K562 (cell line): ENCODE measurements at regions not wholly inside any gene's neighbourhood (a gene's known extent, or its start where the extent isn't known, plus 50 kb on each side); places are given as distances from the start of the nearest gene placed in this dataset.
A peak's percentile ranks its signal among the peaks of the same experiment; 100 is the strongest.

Experiments
- ATAC-seq: fragments of 200-7000 bp; cut with Tn5 transposase; 3 replicates; pipeline ENCODE4 v1.9.1; 2020; ENCODE audit warnings: moderate library complexity
- BruUV-seq: library from RNA; stranded (reverse); fragments of 400-500 nt; replicated peaks from 2 replicates; lab custom pipeline; 2021; lab: Mats Ljungman, UMichigan
- CTCF ChIA-PET: fragments of 300-600 bp; formaldehyde crosslinking; extraction: SDS; loops from one replicate; lab custom pipeline; 2021; ENCODE audit warnings: low intra/inter-chr PET ratio; lab: Yijun Ruan, JAX
- POLR2A ChIA-PET: fragments of 300-600, 350-650 bp; sonication (Branson Sonifier 250); formaldehyde crosslinking; extraction: SDS; loops from one replicate; lab custom pipeline; 2021; ENCODE audit warnings: antibody characterized with exemption, inconsistent platforms; lab: Yijun Ruan, JAX
- DNase-seq, 4 experiments: peaks; one replicate each; pipeline versions ENCODE4 v3.0.0 to v3.0.0-alpha.2; 2011 to 2018; ENCODE audit warnings: low spot score in 3 of 4, mixed read lengths in 3 of 4; ENCODE audit errors: extremely low read depth in 1 of 4
- FAIRE-seq: peaks from 2 replicates; lab custom pipeline; 2011; peaks lifted over from hg19 to GRCh38; lab: Jason Lieb, UNC
- H2AFZ ChIP-seq: 2 replicates; pipeline ENCODE4 v1.6.0; 2011; ENCODE audit warnings: low read depth, low read length, control low read depth, inconsistent platforms
- H3K27ac ChIP-seq: fragments of 200-600 bp; 3 replicates; pipeline ENCODE4 v1.8.0; 2011; ENCODE audit warnings: low read depth, mild to moderate bottlenecking, control low read depth, inconsistent platforms, low read length, moderate library complexity, mixed read lengths; ENCODE audit errors: extremely low read depth
- H3K27me3 ChIP-seq, 2 experiments: fragments of 300-600 bp in 1 of 2; 2 replicates in 1 of 2; 3 replicates in 1 of 2; pipeline versions ENCODE4 v1.6.0 to v1.8.0; 2011; ENCODE audit warnings: inconsistent platforms in 2 of 2, low read length in 2 of 2, mild to moderate bottlenecking in 1 of 2, mixed read lengths in 1 of 2, moderate library complexity in 1 of 2; ENCODE audit not compliant: control insufficient read depth in 2 of 2, insufficient read depth in 2 of 2
- H3K36me3 ChIP-seq: fragments of 300-600 bp; 3 replicates; pipeline ENCODE4 v1.8.0; 2011; ENCODE audit warnings: mild to moderate bottlenecking, low read length, inconsistent platforms; ENCODE audit not compliant: control insufficient read depth, insufficient read depth
- H3K4me1 ChIP-seq, 2 experiments: fragments of 200-600 bp in 1 of 2; replicated peaks in 1 of 2; 2 replicates in 1 of 2; 3 replicates in 1 of 2; pipeline versions ENCODE4 v1.5.1 to v1.8.0; 2011; ENCODE audit warnings: inconsistent platforms in 2 of 2, low read length in 2 of 2, mild to moderate bottlenecking in 1 of 2, mixed read lengths in 1 of 2, moderate library complexity in 1 of 2; ENCODE audit not compliant: control insufficient read depth in 2 of 2, insufficient read depth in 2 of 2
- H3K4me2 ChIP-seq: 2 replicates; pipeline ENCODE4 v1.6.1; 2011; ENCODE audit warnings: low read length, control low read depth, inconsistent platforms, mixed read lengths; ENCODE audit not compliant: insufficient read depth
- H3K4me3 ChIP-seq: fragments of 200-600 bp; sonication (generic), shearing (Covaris generic); 2 replicates; pipeline ENCODE4 v1.5.1; 2016; ENCODE audit warnings: control low read depth, inconsistent platforms
- H3K79me2 ChIP-seq: fragments of 200-600 bp; 3 replicates; pipeline ENCODE4 v1.8.0; 2011; ENCODE audit warnings: low read length, inconsistent platforms; ENCODE audit not compliant: control insufficient read depth, insufficient read depth
- H3K9ac ChIP-seq, 2 experiments: 2 replicates each; pipeline versions ENCODE4 v1.6.0 to v1.6.1; 2011; ENCODE audit warnings: low read depth in 2 of 2, low read length in 2 of 2, control low read depth in 1 of 2, inconsistent platforms in 1 of 2, mild to moderate bottlenecking in 1 of 2, mixed read lengths in 1 of 2; ENCODE audit not compliant: insufficient read depth in 1 of 2
- H3K9me1 ChIP-seq: one replicate; pipeline ENCODE4 v1.6.0; 2011; ENCODE audit warnings: inconsistent platforms, mild to moderate bottlenecking, low read length, moderate library complexity; ENCODE audit not compliant: control insufficient read depth, insufficient read depth
- H3K9me3 ChIP-seq: replicated peaks from 2 replicates; pipeline ENCODE4 v1.5.1; 2011; ENCODE audit warnings: low read depth, low read length, inconsistent platforms; ENCODE audit not compliant: control insufficient read depth, insufficient read depth
- H4K20me1 ChIP-seq: replicated peaks from 2 replicates; pipeline ENCODE4 v1.6.1; 2011; ENCODE audit warnings: low read length, inconsistent platforms, mixed read lengths; ENCODE audit not compliant: control insufficient read depth, insufficient read depth
- CTCF ChIP-seq, 3 experiments: IDR thresholded peaks in 2 of 3; conservative IDR thresholded peaks in 1 of 3; 2 replicates each; pipeline ENCODE4 v1.5.1; 2011 to 2012; ENCODE audit warnings: low read length in 3 of 3, mild to moderate bottlenecking in 3 of 3, control low read depth in 2 of 3, improper control_type of control experiment in 1 of 3, inconsistent platforms in 1 of 3, low read depth in 1 of 3, mixed read lengths in 1 of 3, moderate library complexity in 1 of 3; ENCODE audit not compliant: insufficient read depth in 2 of 3
- FOXJ2 ChIP-seq: fragments of 200-800 bp; sonication (Bioruptor generic); IDR thresholded peaks from 2 replicates; pipeline ENCODE4 v1.6.1; 2016; ENCODE audit warnings: missing genetic modification characterization, missing compliant biosample characterization
- HDAC8 ChIP-seq: fragments of 450-650 bp; IDR thresholded peaks from 2 replicates; pipeline ENCODE4 v1.6.1; 2016; ENCODE audit warnings: mild to moderate bottlenecking, missing genetic modification characterization, moderate library complexity, missing compliant biosample characterization
- MTF1 ChIP-seq: fragments of 250-450 bp; sonication (Bioruptor Pico); IDR thresholded peaks from 2 replicates; pipeline ENCODE4 v1.9.0; 2021; ENCODE audit warnings: moderate library complexity, mild to moderate bottlenecking, inconsistent platforms, borderline replicate concordance
- PHF20 ChIP-seq: fragments of 450-650 bp; IDR thresholded peaks from 2 replicates; pipeline ENCODE4 v1.6.1; 2018; ENCODE audit not compliant: partially characterized antibody
- RAD21 ChIP-seq, 2 experiments: fragments of 250-450 bp in 1 of 2; fragments of 450-650 bp in 1 of 2; sonication (Bioruptor Pico) in 1 of 2; formaldehyde crosslinking in 1 of 2; IDR thresholded peaks in 1 of 2; conservative IDR thresholded peaks in 1 of 2; 2 replicates each; pipeline versions ENCODE4 v1.4.0 to v1.8.0; 2020 to 2022; ENCODE audit warnings: mild to moderate bottlenecking in 2 of 2, moderate library complexity in 1 of 2
- REST ChIP-seq, 2 experiments: fragments of 450-650 bp; formaldehyde crosslinking in 1 of 2; IDR thresholded peaks; 2 replicates each; pipeline versions ENCODE4 v1.4.0 to v1.6.1; 2014 to 2020; ENCODE audit warnings: mild to moderate bottlenecking in 2 of 2, borderline replicate concordance in 1 of 2, low read depth in 1 of 2
- SMC3 ChIP-seq: conservative IDR thresholded peaks from 2 replicates; pipeline ENCODE4 v1.6.1; 2011; ENCODE audit warnings: low read depth, low read length, improper control_type of control experiment; ENCODE audit not compliant: insufficient read depth
- ZNF551 ChIP-seq: fragments of 250-450 bp; sonication (Bioruptor Pico); IDR thresholded peaks from 2 replicates; pipeline ENCODE4 v1.5.0; 2021; ENCODE audit warnings: mild to moderate bottlenecking, moderate library complexity
- in situ Hi-C: fragments of 300-500 bp; cut with MboI; formaldehyde crosslinking; loops from 4 replicates; pipeline ENCODE4 v1.15.0; 2018; ENCODE audit warnings: inconsistent platforms, mixed read lengths
- intact Hi-C: fragments of 100-400 bp; cut with micrococcal nuclease; formaldehyde crosslinking; loops from 2 replicates; pipeline ENCODE4 v1.14.2; 2022

GRCh38 chr6:85756982-85757381 is 114.3 kb upstream of the SYNCRIP start:
- FAIRE-seq, result no peak
- peak in 2 of 4 experiments; percentile 12 for DNase-seq
- H3K4me3 ChIP-seq, result no peak overlapping the region
- no TSS peak for BruUV-seq
- no peaks in the 10 kb centered on the region for H3K4me1 ChIP-seq
- H2AFZ ChIP-seq, result no peak overlapping the region
- no peak for ATAC-seq
- TF ChIP-seq MTF1 (CRISPR knock-in tag) (no peak), FOXJ2 (tag) (no peak), HDAC8 (tag) (no peak), REST (IDR thresholded peaks at IDR 0.05; ENCODE audit: borderline replicate concordance) (peak; percentile 33; the same call in 1 of the 2 replicates), REST (CRISPR knock-in tag; IDR thresholded peaks at IDR 0.05; ENCODE audit: low read depth) (no peak), PHF20 (no peak), SMC3 (0 out of 2 replicates have a peak, but pooled peaks have one; percentile 23), ZNF551 (CRISPR knock-in tag) (no peak), CTCF (IDR thresholded peaks at IDR 0.05 in 2 of 3, conservative IDR thresholded peaks at IDR 0.05 in 1 of 3; ENCODE audit: insufficient read depth in 2 of 3, low read depth in 1 of 3, low read length in 3 of 3) (peak in 2 of 3 experiments; percentile 28 to 58; a peak in 3 of 6 replicates), RAD21 (CRISPR knock-in tag; conservative IDR thresholded peaks at IDR 0.05 in 1 of 2, IDR thresholded peaks at IDR 0.05 in 1 of 2) (peak; percentile 43 to 66)
- intact Hi-C loops, result loop anchor here (2.0 kb wide), 1 partner anchor 1180 kb away; the partner anchor contains the start of gene HTR1E
- peaks cover 0 to 2% of the 10 kb centered on the region in 2 experiments; a peak in 1 of 5 replicates for H3K27me3 ChIP-seq
- no peak overlapping the region for H3K27ac ChIP-seq
- H3K36me3 ChIP-seq, result no peaks in the 10 kb centered on the region
- no peaks in the 10 kb centered on the region for H3K9me1 ChIP-seq
- ChIA-PET POLR2A (interaction anchor here (0.7 kb wide), 1 partner anchor 18 kb away, joined by 3 read pairs; no protein-coding TSS in a partner anchor), CTCF (interaction anchor here (0.6 to 1.6 kb wide), 2 partner anchors 1180 to 1523 kb away, joined by 3 read pairs; partner anchors contain the start of gene HTR1E)
- in situ Hi-C loops, result no loop called here
- H4K20me1 ChIP-seq, result no peaks in the 10 kb centered on the region
- H3K9me3 ChIP-seq, result no peaks in the 10 kb centered on the region
- no peaks in the 10 kb centered on the region for H3K79me2 ChIP-seq
- no peak overlapping the region for H3K9ac ChIP-seq
- no peak overlapping the region for H3K4me2 ChIP-seq
